ENCODE measurements at regions not wholly inside any gene's neighbourhood (a gene's known extent, or its start where the extent isn't known, plus 50 kb on each side); places are given as distances from the start of the nearest gene placed in this dataset.

DNA sequence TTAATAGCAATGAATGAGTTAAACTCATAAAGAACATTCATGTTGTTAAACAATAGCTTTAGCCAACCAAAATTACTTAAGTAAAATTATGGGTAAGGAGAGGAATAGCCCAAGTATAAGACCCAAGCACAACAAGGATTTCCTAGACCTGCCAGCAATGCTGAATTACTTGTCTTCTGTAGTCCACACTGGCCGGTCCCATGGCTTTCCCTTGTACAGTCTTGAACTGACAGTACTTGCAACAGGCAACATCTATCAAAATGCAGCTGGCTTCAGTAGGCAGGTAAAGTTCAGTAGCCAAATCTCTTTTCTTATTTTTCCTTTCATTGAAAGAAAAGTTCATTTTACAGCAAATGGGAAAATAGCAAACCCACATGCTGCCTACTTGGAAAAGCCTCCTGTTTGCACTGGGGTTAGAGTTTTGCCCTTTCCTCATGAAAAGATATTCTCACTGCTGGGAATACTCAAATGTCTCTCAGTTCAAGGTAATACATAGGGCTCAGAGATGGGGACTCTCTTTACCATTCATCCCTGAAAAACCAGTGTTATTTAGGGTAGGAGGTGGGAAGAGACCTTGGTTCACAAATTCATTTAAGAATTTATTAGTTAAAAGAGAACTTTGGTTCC is 222.8 kb downstream of the TTLL7 start:
- TF ChIP-seq CTCF (IDR thresholded peaks at IDR 0.05): no peak
- no peak overlapping the region for H3K4me3 ChIP-seq
- no peak overlapping the region for H3K27ac ChIP-seq
- no peak for DNase-seq (ENCODE audit: low spot score)

DNA sequence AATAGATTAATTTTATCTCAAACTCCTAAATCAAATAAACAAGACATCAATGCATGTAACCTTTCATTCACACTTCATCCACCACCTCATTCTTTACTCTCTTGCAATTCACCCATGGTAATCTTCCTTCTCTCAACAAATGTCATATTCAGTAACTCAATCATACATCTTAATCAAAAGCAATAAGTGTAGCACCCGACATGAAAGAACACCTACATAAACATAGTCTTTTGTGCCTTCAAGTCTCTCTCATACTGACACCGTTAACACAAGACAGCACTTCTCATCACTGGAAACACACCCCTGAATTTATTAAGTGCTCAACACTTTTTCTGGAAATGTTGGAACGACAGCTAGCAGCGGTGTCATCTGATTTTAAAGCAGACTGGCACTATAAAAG is 225.9 kb downstream of the TTLL7 start:
- no peak overlapping the region for H3K4me3 ChIP-seq
- H3K27ac ChIP-seq: no peak overlapping the region
- no peak for TF ChIP-seq CTCF (IDR thresholded peaks at IDR 0.05)
- no peak for DNase-seq (ENCODE audit: low spot score)

- DNase-seq (ENCODE audit: low spot score): no peak
- TF ChIP-seq CTCF (IDR thresholded peaks at IDR 0.05): no peak
- no peak overlapping the region for H3K27ac ChIP-seq
- no peak overlapping the region for H3K4me3 ChIP-seq
Measured at GRCh38 chr1:83770319-83770661, 228.6 kb downstream of the TTLL7 start.

DNA sequence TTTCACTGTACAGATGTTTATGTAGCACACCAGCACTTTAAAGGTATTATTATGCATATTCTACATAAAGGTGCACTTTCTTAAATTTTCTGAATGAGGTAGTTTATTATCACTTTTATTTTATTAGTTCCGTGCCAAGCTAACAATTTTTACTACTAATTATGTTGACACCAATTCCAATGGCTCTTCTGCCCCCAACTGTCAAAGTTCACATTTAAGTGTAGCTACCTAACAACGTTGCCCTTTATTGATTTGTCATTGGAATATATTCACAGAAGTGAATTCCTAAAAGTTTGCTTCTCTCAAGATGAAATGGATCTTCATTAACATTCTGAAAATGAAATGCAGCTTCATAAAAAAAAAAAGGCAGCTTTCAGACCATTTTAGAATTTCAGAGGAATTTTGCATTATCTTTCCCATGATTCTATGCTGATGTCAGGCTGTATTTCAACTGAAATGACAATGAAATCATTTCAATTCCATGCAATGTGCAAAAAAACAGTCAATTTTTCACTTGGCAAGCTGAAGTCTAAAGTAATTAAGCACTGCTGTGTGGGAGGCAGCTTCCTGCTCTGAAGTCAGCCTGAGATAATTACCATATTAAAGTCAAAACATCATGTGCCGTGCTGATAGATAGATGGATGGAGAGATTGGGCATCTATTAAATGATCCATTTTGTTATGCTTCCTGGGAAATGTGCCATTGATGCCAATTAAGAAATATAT is 229.2 kb downstream of the TTLL7 start:
- TF ChIP-seq CTCF (IDR thresholded peaks at IDR 0.05): no peak
- Histone ChIP-seq H3K27ac (no peak overlapping the region), H3K4me3 (no peak overlapping the region)
- DNase-seq (ENCODE audit: low spot score): no peak

DNA sequence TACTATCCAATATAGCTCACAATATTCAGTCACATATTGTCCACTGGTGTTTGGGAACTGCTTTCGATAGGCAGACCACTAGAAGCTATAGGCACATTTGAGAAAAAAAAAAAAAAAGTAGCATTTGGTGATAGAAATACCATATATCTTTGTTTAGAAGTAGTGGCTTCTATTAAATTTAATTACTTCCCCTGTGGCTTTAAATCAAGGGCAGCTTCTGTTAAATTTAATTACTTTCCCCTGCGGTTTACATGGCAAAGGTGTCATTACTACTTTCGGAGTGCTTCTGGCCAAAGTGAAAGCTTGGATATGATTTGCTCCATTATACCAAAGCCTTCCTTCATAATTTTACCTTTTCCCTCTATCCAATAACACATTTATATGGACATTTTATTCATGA is 229.9 kb downstream of the TTLL7 start:
- no peak for DNase-seq (ENCODE audit: low spot score)
- no peak for TF ChIP-seq CTCF (IDR thresholded peaks at IDR 0.05)
- Histone ChIP-seq H3K4me3 (no peak overlapping the region), H3K27ac (no peak overlapping the region)

- no peak overlapping the region for H3K27ac ChIP-seq
- H3K4me3 ChIP-seq: no peak overlapping the region
- TF ChIP-seq CTCF (IDR thresholded peaks at IDR 0.05): no peak
- no peak for DNase-seq (ENCODE audit: low spot score)
Measured at GRCh38 chr1:83766241-83766691, 232.7 kb downstream of the TTLL7 start.

DNA sequence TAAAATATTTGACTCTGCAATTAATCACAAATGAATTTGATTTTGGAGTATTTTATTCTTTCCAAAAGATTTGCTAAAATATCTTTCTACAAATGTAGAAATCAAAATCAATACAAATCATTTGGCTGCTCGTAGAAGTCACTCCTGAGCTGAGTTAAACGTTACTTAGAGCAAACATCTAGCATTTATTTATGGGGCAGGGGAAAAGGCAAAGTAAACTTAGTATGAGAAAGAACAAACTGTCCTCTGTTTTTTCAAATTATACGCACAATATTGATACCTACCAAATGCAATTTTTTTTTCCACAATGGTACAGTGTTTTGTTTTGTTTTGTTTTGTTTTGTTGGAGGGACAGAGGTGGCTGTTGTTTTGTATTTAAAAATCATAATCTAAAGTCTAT is 233.8 kb downstream of the TTLL7 start:
- Histone ChIP-seq H3K27ac (no peak overlapping the region), H3K4me3 (no peak overlapping the region)
- no peak for DNase-seq (ENCODE audit: low spot score)
- no peak for TF ChIP-seq CTCF (IDR thresholded peaks at IDR 0.05)

Data from coronary artery (tissue), 2 donors.